HCT116 (cell line): ENCODE measurements at regions not wholly inside any gene's neighbourhood (a gene's known extent, or its start where the extent isn't known, plus 50 kb on each side); places are given as distances from the start of the nearest gene placed in this dataset.

Experiments used
- ATAC-seq: fragments of 200-7000 bp; cut with Tn5 transposase; 2 replicates; pipeline ENCODE4 v1.9.1; 2020; ENCODE audit warnings: mild to moderate bottlenecking, moderate library complexity
- BruUV-seq: library from RNA; stranded (reverse); fragments of 400-500 nt; replicated peaks from 2 replicates; lab custom pipeline; 2021; lab: Mats Ljungman, UMichigan
- CTCF ChIA-PET: fragments of 300-600 bp; sonication (Branson Sonifier 250); formaldehyde crosslinking; loops from one replicate; lab custom pipeline; 2021; ENCODE audit warnings: antibody characterized with exemption; lab: Charles Lee
- POLR2A ChIA-PET: fragments of 300-600, 350-600 bp; sonication (Branson Sonifier 250); formaldehyde crosslinking; loops from one replicate; lab custom pipeline; 2021; ENCODE audit warnings: antibody characterized with exemption; lab: Charles Lee
- RAD21 ChIA-PET, 2 experiments: fragments of 300-600 bp; sonication (Branson Sonifier 250); formaldehyde crosslinking; loops; one replicate each; lab custom pipeline; 2023; ENCODE audit warnings: low total read pairs in 2 of 2; ENCODE audit not compliant: uncharacterized antibody in 2 of 2, unreplicated experiment in 2 of 2, low non-redundant PET in 1 of 2; lab: Charles Lee
- DNase-seq: peaks from one replicate; pipeline ENCODE4 v3.0.0-alpha.2; 2010; ENCODE audit warnings: low read depth, low spot score
- H2AFZ ChIP-seq: fragments of 200-600 bp; shearing (Covaris generic), sonication (generic); 2 replicates; pipeline ENCODE4 v1.6.1; 2017; ENCODE audit warnings: low read depth, mixed run types, mixed read lengths, antibody characterized with exemption, low read length; ENCODE audit not compliant: poor library complexity, severe bottlenecking
- H3K27ac ChIP-seq: 2 replicates; pipeline ENCODE4 v1.5.1; 2012; ENCODE audit warnings: low read depth, low read length
- H3K27me3 ChIP-seq: fragments of 200-600 bp; sonication (generic); 2 replicates; pipeline ENCODE4 v1.6.1; 2016; ENCODE audit warnings: mixed run types, low read length, mixed read lengths; ENCODE audit not compliant: insufficient read depth
- H3K36me3 ChIP-seq, 2 experiments: fragments of 200-500 bp in 1 of 2; fragments of 200-600 bp in 1 of 2; sonication (Bioruptor generic) in 1 of 2; sonication (generic) in 1 of 2; 2 replicates each; pipeline versions ENCODE4 v1.5.1 to v1.6.1; 2014 to 2016; ENCODE audit warnings: low read length in 2 of 2, inconsistent platforms in 1 of 2, mixed read lengths in 1 of 2, mixed run types in 1 of 2; ENCODE audit not compliant: insufficient read depth in 2 of 2, control insufficient read depth in 1 of 2
- H3K4me1 ChIP-seq, 2 experiments: fragments of 200-600 bp in 1 of 2; sonication (generic) in 1 of 2; 2 replicates each; pipeline versions ENCODE4 v1.5.1 to v1.6.1; 2012 to 2017; ENCODE audit warnings: low read length in 2 of 2, inconsistent platforms in 1 of 2, mild to moderate bottlenecking in 1 of 2, mixed read lengths in 1 of 2, mixed run types in 1 of 2, moderate library complexity in 1 of 2; ENCODE audit not compliant: insufficient read depth in 2 of 2, control insufficient read depth in 1 of 2
- H3K4me2 ChIP-seq: fragments of 200-600 bp; sonication (generic); 2 replicates; pipeline ENCODE4 v1.6.1; 2017; ENCODE audit warnings: mixed run types, low read length, mixed read lengths
- H3K4me3 ChIP-seq, 2 experiments: fragments of 200-600 bp in 1 of 2; sonication (generic) in 1 of 2; replicated peaks in 1 of 2; 2 replicates each; pipeline ENCODE4 v1.5.1; 2011 to 2016; ENCODE audit warnings: low read length in 2 of 2, control low read depth in 1 of 2, low read depth in 1 of 2, mild to moderate bottlenecking in 1 of 2, mixed read lengths in 1 of 2, mixed run types in 1 of 2
- H3K79me2 ChIP-seq: fragments of 200-600 bp; sonication (generic); 2 replicates; pipeline ENCODE4 v1.6.1; 2017; ENCODE audit warnings: mild to moderate bottlenecking, mixed run types, low read length, moderate library complexity, mixed read lengths; ENCODE audit not compliant: insufficient read depth
- H3K9ac ChIP-seq: fragments of 200-600 bp; sonication (generic); 2 replicates; pipeline ENCODE4 v1.6.1; 2016; ENCODE audit warnings: low read length, mixed read lengths
- H3K9me2 ChIP-seq: fragments of 200-600 bp; sonication (generic), shearing (Covaris generic); 2 replicates; pipeline ENCODE4 v1.6.1; 2017; ENCODE audit warnings: mixed run types, mild to moderate bottlenecking, moderate library complexity; ENCODE audit not compliant: insufficient read depth
- H3K9me3 ChIP-seq, 2 experiments: fragments of 200-500 bp in 1 of 2; fragments of 200-600 bp in 1 of 2; sonication (Bioruptor generic) in 1 of 2; sonication (generic) in 1 of 2; 2 replicates each; pipeline ENCODE4 v1.6.1; 2014 to 2017; ENCODE audit warnings: low read length in 2 of 2, mixed read lengths in 2 of 2, inconsistent platforms in 1 of 2, low read depth in 1 of 2, mild to moderate bottlenecking in 1 of 2, mixed run types in 1 of 2, moderate library complexity in 1 of 2; ENCODE audit not compliant: control insufficient read depth in 1 of 2, insufficient read depth in 1 of 2
- H4K20me1 ChIP-seq: fragments of 200-600 bp; sonication (generic), shearing (Covaris generic); 2 replicates; pipeline ENCODE4 v1.6.1; 2017; ENCODE audit warnings: mixed run types, mild to moderate bottlenecking, moderate library complexity; ENCODE audit not compliant: insufficient read depth
- EGR1 ChIP-seq: IDR thresholded peaks from 2 replicates; pipeline ENCODE4 v1.6.1; 2012; ENCODE audit warnings: low read depth
- EZH2phosphoT487 ChIP-seq: fragments of 200-600 bp; IDR thresholded peaks from 2 replicates; pipeline ENCODE4 v1.6.1; 2018; ENCODE audit warnings: antibody characterized with exemption, borderline replicate concordance
- FOSL1 ChIP-seq: IDR thresholded peaks from 2 replicates; pipeline ENCODE4 v1.6.1; 2012; ENCODE audit warnings: low read depth
- MAX ChIP-seq: IDR thresholded peaks from 2 replicates; pipeline ENCODE4 v1.6.1; 2012
- POLR2A ChIP-seq: IDR thresholded peaks from 2 replicates; pipeline ENCODE4 v1.7.0; 2011; ENCODE audit warnings: borderline replicate concordance; ENCODE audit not compliant: insufficient read depth, insufficient read length; ENCODE audit errors: extremely low read depth
- RAD21 ChIP-seq: IDR thresholded peaks from 2 replicates; pipeline ENCODE4 v1.6.1; 2012; ENCODE audit warnings: low read depth, mild to moderate bottlenecking
- SIN3A ChIP-seq: IDR thresholded peaks from 2 replicates; pipeline ENCODE4 v1.6.1; 2012; ENCODE audit warnings: low read depth
- SRF ChIP-seq: IDR thresholded peaks from 2 replicates; pipeline ENCODE4 v1.6.1; 2012; ENCODE audit warnings: low read depth
- ZBTB33 ChIP-seq: IDR thresholded peaks from 2 replicates; pipeline ENCODE4 v1.6.1; 2011; ENCODE audit warnings: mild to moderate bottlenecking, low read length, moderate library complexity; ENCODE audit not compliant: insufficient replicate concordance; ENCODE audit errors: extremely low read depth
- ZNF274 ChIP-seq: fragments of 200-500 bp; sonication (Bioruptor generic); IDR thresholded peaks from 2 replicates; pipeline ENCODE4 v1.6.1; 2014; ENCODE audit warnings: mild to moderate bottlenecking, low read depth, low read length, inconsistent platforms
- intact Hi-C: fragments of 100-400 bp; cut with micrococcal nuclease; formaldehyde crosslinking; loops from 2 replicates; pipeline ENCODE4 v1.10.0; 2022

DNA sequence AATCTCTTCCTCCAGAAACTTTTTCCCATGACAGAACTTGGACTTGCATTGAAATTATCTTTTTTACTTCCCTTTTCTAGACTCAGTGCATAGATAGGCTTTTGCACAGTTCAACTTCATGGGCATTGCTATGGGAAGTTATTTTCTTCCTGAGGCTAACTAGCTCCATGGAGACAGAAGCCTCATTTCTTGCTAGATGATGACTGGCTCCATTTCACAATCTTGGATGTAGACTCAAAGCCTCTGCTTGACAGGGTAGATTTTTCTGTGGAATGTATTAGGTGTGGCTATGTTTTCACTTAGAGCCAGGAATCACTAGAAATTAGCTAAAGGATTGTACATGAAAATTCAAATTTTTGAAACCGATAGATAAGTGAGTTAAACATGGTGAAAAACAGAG lies 884.1 kb upstream of the MGAT4C start:
- Histone ChIP-seq H3K79me2 (no peaks in the 10 kb centered on the region), H3K36me3 (no peaks in the 10 kb centered on the region), H3K9me3 (no peaks in the 10 kb centered on the region), H3K27me3 (no peaks in the 10 kb centered on the region), H3K27ac (no peak overlapping the region), H2AFZ (no peak overlapping the region), H3K9me2 (peaks cover 3% of the 10 kb centered on the region; the same call in 1 of the 2 replicates), H3K4me1 (no peaks in the 10 kb centered on the region), H4K20me1 (no peaks in the 10 kb centered on the region), H3K4me3 (no peak overlapping the region), H3K4me2 (no peak overlapping the region), H3K9ac (no peak overlapping the region)
- RAD21 ChIA-PET: no interaction called here
- TF ChIP-seq ZBTB33 (no peak), EGR1 (no peak), EZH2phosphoT487 (no peak), ZNF274 (no peak), SIN3A (no peak), FOSL1 (no peak), POLR2A (no peak), MAX (no peak), RAD21 (no peak)
- CTCF ChIA-PET: no interaction called here
- POLR2A ChIA-PET: no interaction called here
- intact Hi-C loops: no loop called here
- no TSS peak for BruUV-seq
- ATAC-seq (no peak), DNase-seq (no peak)

DNA sequence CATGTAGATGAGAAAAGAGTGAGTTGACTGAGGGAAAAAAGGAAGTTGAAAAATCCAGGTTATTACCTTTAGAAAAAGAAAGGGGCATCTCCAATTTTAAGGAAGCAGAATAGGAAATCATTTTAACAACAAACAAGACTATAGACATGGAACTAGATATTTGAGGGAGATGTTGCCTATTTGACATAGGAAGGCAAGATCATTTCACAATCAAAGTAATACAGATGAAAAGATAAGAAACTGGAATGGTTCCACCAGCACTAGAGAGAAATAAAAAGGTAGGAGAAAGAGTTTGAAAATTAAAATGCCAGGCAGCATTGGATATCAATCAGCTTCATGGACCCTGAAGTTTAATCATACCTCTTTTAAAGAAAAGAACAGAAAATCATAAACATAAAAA lies 881.0 kb upstream of the MGAT4C start:
- no peak overlapping the region for H3K4me2 ChIP-seq
- no peak overlapping the region for H3K27ac ChIP-seq
- H3K27me3 ChIP-seq: no peaks in the 10 kb centered on the region
- H3K79me2 ChIP-seq: no peaks in the 10 kb centered on the region
- intact Hi-C loops: no loop called here
- CTCF ChIA-PET: no interaction called here
- no peak for TF ChIP-seq SRF
- TF ChIP-seq, all 23 proteins: peak for 0
- Histone ChIP-seq H4K20me1 (no peaks in the 10 kb centered on the region), H3K9ac (no peak overlapping the region), H2AFZ (no peak overlapping the region), H3K4me1 (no peaks in the 10 kb centered on the region), H3K36me3 (no peaks in the 10 kb centered on the region), H3K4me3 (no peak overlapping the region), H3K9me2 (no peaks in the 10 kb centered on the region), H3K9me3 (no peaks in the 10 kb centered on the region)
- DNase-seq (no peak), ATAC-seq (no peak)
- ChIA-PET RAD21 (no interaction called here), POLR2A (no interaction called here)
- no TSS peak for BruUV-seq
